ENCODE measurements at regions not wholly inside any gene's neighbourhood (a gene's known extent, or its start where the extent isn't known, plus 50 kb on each side); places are given as distances from the start of the nearest gene placed in this dataset.

- TF ChIP-seq POLR2AphosphoS5 (IDR thresholded peaks at IDR 0.05; ENCODE audit: low read depth, low read length) (no peak), POLR2A (IDR thresholded peaks at IDR 0.05; ENCODE audit: low read depth, low read length) (no peak), TAF1 (IDR thresholded peaks at IDR 0.05; ENCODE audit: low read depth, low read length) (no peak)
Measured at GRCh38 chr2:21429747-21430146, 306.0 kb downstream of the TDRD15 start.
